ENCODE measurements at regions not wholly inside any gene's neighbourhood (a gene's known extent, or its start where the extent isn't known, plus 50 kb on each side); places are given as distances from the start of the nearest gene placed in this dataset.

DNA sequence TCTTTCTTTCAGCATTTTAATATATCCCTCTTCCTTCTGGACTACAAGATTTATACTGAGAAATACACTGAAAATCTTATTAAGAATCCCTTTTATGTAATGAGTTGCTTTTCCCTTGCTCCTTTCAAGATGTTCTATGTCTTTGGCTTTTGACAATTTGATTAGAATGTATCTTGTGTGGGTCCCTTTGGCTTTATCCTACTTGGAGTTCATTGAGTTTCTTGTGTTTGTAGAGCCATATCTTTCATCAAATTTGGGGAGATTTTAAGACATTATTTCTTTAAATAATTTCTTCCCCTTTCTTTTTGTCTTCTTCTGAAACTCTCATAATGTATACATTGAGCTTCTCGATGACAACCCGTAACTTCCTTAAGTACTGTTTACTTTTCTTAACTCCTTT is 739.9 kb upstream of the AMOT start:
- FAIRE-seq (no peak), DNase-seq (no peak)
- peaks cover 0 to 3% of the 10 kb centered on the region in 2 donors for H3K9me3 ChIP-seq (ENCODE audit: control insufficient read depth in 2 of 2, insufficient read depth in 1 of 2, low read depth in 1 of 2, low read length in 1 of 2)
- H3K27me3 ChIP-seq (ENCODE audit: control insufficient read depth in 3 of 3, insufficient read depth in 3 of 3, low read length in 3 of 3), result no peaks in the 10 kb centered on the region
- no peaks in the 10 kb centered on the region for H3K4me1 ChIP-seq (ENCODE audit: control insufficient read depth in 3 of 3, insufficient read depth in 2 of 3, low read depth in 1 of 3, low read length in 2 of 3)
- H3K27ac ChIP-seq (ENCODE audit: low read depth in 1 of 3, low read length in 2 of 3), result no peak overlapping the region
- H3K36me3 ChIP-seq (ENCODE audit: control insufficient read depth in 3 of 3, insufficient read depth in 2 of 3, low read depth in 1 of 3, low read length in 3 of 3), result no peaks in the 10 kb centered on the region
- 86 to 100% (median 90%) methylated on average over 2 of the region's 2 CpGs for WGBS, 3 donors
- no peak overlapping the region for H3K4me3 ChIP-seq (ENCODE audit: low read depth in 1 of 3, low read length in 3 of 3)

DNA sequence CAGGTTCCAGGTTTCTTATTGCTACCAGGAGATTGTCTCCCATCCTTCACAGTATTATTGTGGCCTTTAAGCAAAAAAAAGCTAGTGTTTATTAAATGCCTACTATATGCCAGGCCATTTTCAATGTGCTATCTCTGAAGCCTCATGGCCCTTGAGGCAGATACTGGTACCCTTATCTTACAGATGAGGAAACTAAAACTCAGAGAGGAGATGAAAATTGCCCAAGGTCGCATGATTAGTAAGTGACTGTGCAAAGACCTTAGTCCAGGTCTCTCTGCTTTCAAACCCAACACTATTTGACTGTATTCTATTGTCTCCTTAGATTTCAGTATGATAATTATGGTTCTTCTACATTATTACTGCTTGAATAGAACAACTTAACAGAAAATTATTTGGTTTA is 717.9 kb upstream of the AMOT start:
- no peak for DNase-seq
- Histone ChIP-seq H3K4me1 (ENCODE audit: control insufficient read depth in 3 of 3, insufficient read depth in 2 of 3, low read depth in 1 of 3, low read length in 2 of 3) (no peaks in the 10 kb centered on the region), H3K36me3 (ENCODE audit: control insufficient read depth in 3 of 3, insufficient read depth in 2 of 3, low read depth in 1 of 3, low read length in 3 of 3) (no peaks in the 10 kb centered on the region), H3K27ac (ENCODE audit: low read depth in 1 of 3, low read length in 2 of 3) (no peak overlapping the region), H3K4me3 (ENCODE audit: low read depth in 1 of 3, low read length in 3 of 3) (no peak overlapping the region), H3K27me3 (ENCODE audit: control insufficient read depth in 3 of 3, insufficient read depth in 3 of 3, low read length in 3 of 3) (no peaks in the 10 kb centered on the region), H3K9me3 (ENCODE audit: control insufficient read depth in 2 of 2, insufficient read depth in 1 of 2, low read depth in 1 of 2, low read length in 1 of 2) (no peaks in the 10 kb centered on the region)
- 46 to 92% (median 63%) methylated on average over 1 of the region's 1 CpG for WGBS, 3 donors
- no peak for FAIRE-seq

DNA sequence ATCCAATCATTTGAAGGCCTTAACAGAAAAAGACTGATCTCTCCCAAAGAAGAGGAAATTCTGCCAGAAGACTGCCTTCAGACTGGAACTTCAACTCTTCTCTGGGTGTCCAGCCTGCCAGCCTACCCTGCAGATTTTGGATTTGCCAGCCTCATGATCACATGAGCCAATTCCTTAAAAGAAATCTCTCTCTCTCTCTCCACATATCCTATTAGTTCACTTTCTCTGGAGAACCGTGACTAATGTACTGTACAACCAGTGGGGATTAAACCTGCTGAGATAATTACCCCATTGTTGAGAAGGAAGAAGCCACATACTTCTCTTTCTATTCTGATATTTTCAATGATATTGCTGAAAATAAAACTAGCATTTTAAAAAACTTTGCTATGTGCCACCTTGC is 711.3 kb upstream of the AMOT start:
- H3K4me3 ChIP-seq (ENCODE audit: low read depth in 1 of 3, low read length in 3 of 3), result no peak overlapping the region
- H3K27ac ChIP-seq (ENCODE audit: low read depth in 1 of 3, low read length in 2 of 3), result no peak overlapping the region
- H3K9me3 ChIP-seq (ENCODE audit: control insufficient read depth in 2 of 2, insufficient read depth in 1 of 2, low read depth in 1 of 2, low read length in 1 of 2), result no peaks in the 10 kb centered on the region
- no peaks in the 10 kb centered on the region for H3K4me1 ChIP-seq (ENCODE audit: control insufficient read depth in 3 of 3, insufficient read depth in 2 of 3, low read depth in 1 of 3, low read length in 2 of 3)
- whole genome bisulfite sequencing, 3 donors, result 64 to 87% (median 71%) methylated on average over 1 of the region's 1 CpG
- DNase-seq (no peak), FAIRE-seq (no peak)
- H3K27me3 ChIP-seq (ENCODE audit: control insufficient read depth in 3 of 3, insufficient read depth in 3 of 3, low read length in 3 of 3), result no peaks in the 10 kb centered on the region
- H3K36me3 ChIP-seq (ENCODE audit: control insufficient read depth in 3 of 3, insufficient read depth in 2 of 3, low read depth in 1 of 3, low read length in 3 of 3), result no peaks in the 10 kb centered on the region

DNA sequence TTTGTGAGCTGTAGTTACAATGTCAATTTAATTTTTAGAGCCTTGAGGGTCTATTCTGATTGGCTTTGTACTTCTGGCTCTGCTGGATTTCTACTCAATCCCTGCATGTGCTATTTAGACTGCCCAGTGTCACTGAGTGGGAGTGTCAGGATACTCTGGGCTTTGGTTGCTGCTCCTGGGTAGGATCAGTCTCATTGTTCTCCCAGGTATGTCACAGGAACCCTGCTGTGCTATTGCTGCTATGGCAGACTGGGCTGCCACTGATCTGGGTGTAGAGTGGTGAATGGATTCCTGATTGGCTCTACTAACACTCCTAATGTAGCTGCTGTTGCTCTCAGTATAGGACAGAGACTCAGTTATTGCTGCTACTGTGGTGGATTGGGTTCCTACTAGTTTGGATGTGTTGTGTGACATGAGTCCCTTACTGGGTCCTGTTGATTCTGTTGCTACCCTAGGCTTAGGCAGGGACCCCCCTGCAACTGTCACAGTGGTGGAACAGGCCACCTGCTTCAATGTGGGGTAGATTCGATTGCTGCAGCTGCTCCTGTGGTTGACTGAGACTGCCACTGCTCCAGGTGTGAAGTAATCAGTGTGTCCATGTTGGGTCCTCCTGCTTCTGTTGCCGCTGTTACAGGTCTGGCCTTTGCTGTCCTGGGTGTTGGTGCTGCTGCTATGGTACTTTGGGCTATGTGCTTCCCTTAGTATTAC is 707.8 kb upstream of the AMOT start:
- WGBS, 3 donors, result 51 to 80% (median 76%) methylated on average over 2 of the region's 2 CpGs
- no peak for FAIRE-seq
- H3K36me3 ChIP-seq (ENCODE audit: control insufficient read depth in 3 of 3, insufficient read depth in 2 of 3, low read depth in 1 of 3, low read length in 3 of 3), result no peaks in the 10 kb centered on the region

DNA sequence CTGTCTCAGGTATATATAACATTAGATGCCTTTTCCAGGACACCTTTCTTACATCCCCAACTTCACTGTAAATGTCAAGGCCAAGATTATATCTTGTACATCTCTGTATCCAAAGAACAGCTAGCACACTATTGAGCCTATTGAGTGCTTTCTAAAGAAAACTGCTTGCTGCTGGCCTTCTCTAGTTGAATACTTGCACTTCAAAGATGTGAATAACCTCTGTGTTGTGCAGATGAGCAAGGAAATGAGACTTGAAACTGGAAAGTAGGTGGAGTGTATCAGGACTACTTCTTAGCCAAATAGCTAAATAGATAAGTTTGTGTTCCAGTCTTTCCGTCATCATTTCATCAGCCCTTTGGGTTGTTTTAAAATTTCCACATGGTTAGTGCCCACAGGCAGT is 704.4 kb upstream of the AMOT start:
- H3K4me3 ChIP-seq (ENCODE audit: low read depth in 1 of 3, low read length in 3 of 3), result no peak overlapping the region
- WGBS, 3 donors, result no CpG with 5 or more reads among the region's 1 CpG
- no peaks in the 10 kb centered on the region for H3K4me1 ChIP-seq (ENCODE audit: control insufficient read depth in 3 of 3, insufficient read depth in 2 of 3, low read depth in 1 of 3, low read length in 2 of 3)
- H3K27ac ChIP-seq (ENCODE audit: low read depth in 1 of 3, low read length in 2 of 3), result no peak overlapping the region
- H3K27me3 ChIP-seq (ENCODE audit: control insufficient read depth in 3 of 3, insufficient read depth in 3 of 3, low read length in 3 of 3), result no peaks in the 10 kb centered on the region
- DNase-seq (no peak), FAIRE-seq (no peak)
- no peaks in the 10 kb centered on the region for H3K9me3 ChIP-seq (ENCODE audit: control insufficient read depth in 2 of 2, insufficient read depth in 1 of 2, low read depth in 1 of 2, low read length in 1 of 2)
- H3K36me3 ChIP-seq (ENCODE audit: control insufficient read depth in 3 of 3, insufficient read depth in 2 of 3, low read depth in 1 of 3, low read length in 3 of 3), result no peaks in the 10 kb centered on the region

More for the DNA sequence above, 707.8 kb upstream of the AMOT start:
- H3K4me1 ChIP-seq (ENCODE audit: control insufficient read depth in 3 of 3, insufficient read depth in 2 of 3, low read depth in 1 of 3, low read length in 2 of 3), result no peaks in the 10 kb centered on the region
- H3K4me3 ChIP-seq (ENCODE audit: low read depth in 1 of 3, low read length in 3 of 3), result no peak overlapping the region
- H3K9me3 ChIP-seq (ENCODE audit: control insufficient read depth in 2 of 2, insufficient read depth in 1 of 2, low read depth in 1 of 2, low read length in 1 of 2), result no peaks in the 10 kb centered on the region
- no peak overlapping the region for H3K27ac ChIP-seq (ENCODE audit: low read depth in 1 of 3, low read length in 2 of 3)
- no peak for DNase-seq
- H3K27me3 ChIP-seq (ENCODE audit: control insufficient read depth in 3 of 3, insufficient read depth in 3 of 3, low read length in 3 of 3), result no peaks in the 10 kb centered on the region

DNA sequence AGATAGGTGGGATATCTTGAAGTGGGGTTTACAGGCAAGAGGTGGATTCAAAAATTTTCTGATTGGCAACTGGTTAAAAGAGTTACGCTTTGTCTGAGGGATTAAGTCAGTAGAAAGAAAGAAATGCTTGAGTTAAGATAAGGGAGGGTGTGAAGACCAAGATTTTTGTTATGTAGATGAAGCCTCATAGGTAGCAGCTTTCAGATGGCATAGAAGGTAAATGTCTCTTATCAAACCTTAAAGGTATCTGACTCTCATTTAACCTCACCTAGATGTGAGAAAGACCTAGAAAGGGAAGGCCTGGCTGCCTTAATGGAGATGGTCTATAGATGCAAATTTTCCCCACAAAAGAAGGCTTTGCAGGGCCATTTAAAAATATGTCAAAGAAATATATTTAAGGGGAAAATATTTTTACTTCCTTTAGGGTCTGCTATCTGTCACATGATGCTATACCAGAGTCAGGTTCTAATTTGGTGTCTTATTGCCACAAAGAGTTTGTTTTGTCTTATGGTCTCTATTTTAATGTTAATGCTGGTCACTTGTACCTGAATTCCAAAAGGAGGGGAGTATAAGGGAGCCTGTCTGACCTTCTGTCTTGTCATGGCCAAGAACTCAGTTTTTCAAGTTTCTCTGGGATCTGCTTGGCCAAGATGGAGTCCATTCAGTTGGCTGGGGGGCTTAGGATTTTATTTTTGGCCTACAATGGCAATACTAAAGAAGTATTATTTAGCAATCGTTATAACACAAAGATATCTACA is 699.1 kb upstream of the AMOT start:
- DNase-seq (no peak), FAIRE-seq (no peak)
- Histone ChIP-seq H3K27ac (ENCODE audit: low read depth in 1 of 3, low read length in 2 of 3) (no peak overlapping the region), H3K4me3 (ENCODE audit: low read depth in 1 of 3, low read length in 3 of 3) (no peak overlapping the region), H3K9me3 (ENCODE audit: control insufficient read depth in 2 of 2, insufficient read depth in 1 of 2, low read depth in 1 of 2, low read length in 1 of 2) (no peaks in the 10 kb centered on the region), H3K36me3 (ENCODE audit: control insufficient read depth in 3 of 3, insufficient read depth in 2 of 3, low read depth in 1 of 3, low read length in 3 of 3) (no peaks in the 10 kb centered on the region), H3K27me3 (ENCODE audit: control insufficient read depth in 3 of 3, insufficient read depth in 3 of 3, low read length in 3 of 3) (no peaks in the 10 kb centered on the region), H3K4me1 (ENCODE audit: control insufficient read depth in 3 of 3, insufficient read depth in 2 of 3, low read depth in 1 of 3, low read length in 2 of 3) (no peaks in the 10 kb centered on the region)
- 71 to 94% (median 73%) methylated on average over 2 of the region's 2 CpGs for WGBS, 3 donors

DNA sequence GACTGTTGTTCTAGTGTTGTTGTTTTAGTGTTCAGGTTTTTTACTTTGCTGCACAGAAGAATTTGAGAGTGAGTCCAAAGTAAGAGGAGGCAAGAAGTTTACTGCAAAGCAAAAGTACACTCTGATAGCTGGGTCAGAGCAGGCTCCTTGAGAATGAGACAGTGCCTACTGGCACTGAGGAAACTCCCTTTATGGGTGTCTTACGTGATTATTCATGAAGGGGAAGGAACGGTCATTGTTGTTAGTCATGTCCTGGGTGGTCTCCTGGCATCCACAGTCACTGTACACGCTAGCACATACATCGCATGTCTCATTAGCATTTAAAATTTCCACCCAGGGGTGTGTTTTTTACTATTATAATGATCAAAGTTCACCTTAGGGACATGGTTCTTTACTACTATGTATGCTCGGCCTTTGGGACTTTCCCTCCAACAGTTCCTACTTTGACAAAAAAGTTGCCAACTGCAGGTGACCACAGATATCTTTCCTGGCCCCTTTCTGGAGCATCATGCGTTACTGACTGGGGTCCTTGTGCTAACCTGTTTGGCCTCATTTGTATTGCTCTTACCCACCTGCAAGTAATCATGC is 688.9 kb upstream of the AMOT start:
- no peak for FAIRE-seq
- no peaks in the 10 kb centered on the region for H3K9me3 ChIP-seq (ENCODE audit: control insufficient read depth in 2 of 2, insufficient read depth in 1 of 2, low read depth in 1 of 2, low read length in 1 of 2)
- H3K27ac ChIP-seq (ENCODE audit: low read depth in 1 of 3, low read length in 2 of 3), result no peak overlapping the region
- H3K27me3 ChIP-seq (ENCODE audit: control insufficient read depth in 3 of 3, insufficient read depth in 3 of 3, low read length in 3 of 3), result no peaks in the 10 kb centered on the region
- no peaks in the 10 kb centered on the region for H3K36me3 ChIP-seq (ENCODE audit: control insufficient read depth in 3 of 3, insufficient read depth in 2 of 3, low read depth in 1 of 3, low read length in 3 of 3)
- no peak overlapping the region for H3K4me3 ChIP-seq (ENCODE audit: low read depth in 1 of 3, low read length in 3 of 3)
- no peak for DNase-seq
- H3K4me1 ChIP-seq (ENCODE audit: control insufficient read depth in 3 of 3, insufficient read depth in 2 of 3, low read depth in 1 of 3, low read length in 2 of 3), result no peaks in the 10 kb centered on the region
- 77 to 85% (median 80%) methylated on average over 6 of the region's 6 CpGs for WGBS, 3 donors

DNA sequence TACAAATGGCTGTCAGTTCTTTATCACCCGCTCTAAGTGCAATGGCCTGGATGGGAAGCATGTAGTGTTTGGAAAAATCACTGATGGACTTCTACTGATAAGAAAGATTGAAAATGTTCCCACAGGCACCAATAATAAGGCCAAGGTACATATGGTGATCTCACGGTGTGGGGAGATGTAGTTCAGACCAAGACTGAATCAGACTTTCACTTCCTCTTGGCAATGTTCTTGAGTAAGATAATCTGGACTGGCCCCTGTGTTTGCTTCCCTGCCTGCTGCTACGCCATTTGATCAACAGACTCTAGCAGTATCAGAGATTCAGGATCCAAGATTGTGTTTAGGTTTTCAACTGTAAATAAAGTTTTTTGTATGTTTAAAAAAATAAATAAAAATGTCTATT is 682.2 kb upstream of the AMOT start:
- 34 to 60% (median 55%) methylated on average over 3 of the region's 3 CpGs for WGBS, 3 donors
- Histone ChIP-seq H3K4me1 (ENCODE audit: control insufficient read depth in 3 of 3, insufficient read depth in 2 of 3, low read depth in 1 of 3, low read length in 2 of 3) (no peaks in the 10 kb centered on the region), H3K4me3 (ENCODE audit: low read depth in 1 of 3, low read length in 3 of 3) (no peak overlapping the region), H3K27me3 (ENCODE audit: control insufficient read depth in 3 of 3, insufficient read depth in 3 of 3, low read length in 3 of 3) (no peaks in the 10 kb centered on the region), H3K27ac (ENCODE audit: low read depth in 1 of 3, low read length in 2 of 3) (no peak overlapping the region), H3K9me3 (ENCODE audit: control insufficient read depth in 2 of 2, insufficient read depth in 1 of 2, low read depth in 1 of 2, low read length in 1 of 2) (no peaks in the 10 kb centered on the region), H3K36me3 (ENCODE audit: control insufficient read depth in 3 of 3, insufficient read depth in 2 of 3, low read depth in 1 of 3, low read length in 3 of 3) (no peaks in the 10 kb centered on the region)
- FAIRE-seq (no peak), DNase-seq (peak in 1 of 2 donors; percentile 1)
